ENCODE measurements at regions not wholly inside any gene's neighbourhood (a gene's known extent, or its start where the extent isn't known, plus 50 kb on each side); places are given as distances from the start of the nearest gene placed in this dataset.
"Not testable (repeated sequence)": the region's sequence is repeated elsewhere in the genome, so short reads cannot be mapped to it uniquely, and the experiment has no call there.

DNA sequence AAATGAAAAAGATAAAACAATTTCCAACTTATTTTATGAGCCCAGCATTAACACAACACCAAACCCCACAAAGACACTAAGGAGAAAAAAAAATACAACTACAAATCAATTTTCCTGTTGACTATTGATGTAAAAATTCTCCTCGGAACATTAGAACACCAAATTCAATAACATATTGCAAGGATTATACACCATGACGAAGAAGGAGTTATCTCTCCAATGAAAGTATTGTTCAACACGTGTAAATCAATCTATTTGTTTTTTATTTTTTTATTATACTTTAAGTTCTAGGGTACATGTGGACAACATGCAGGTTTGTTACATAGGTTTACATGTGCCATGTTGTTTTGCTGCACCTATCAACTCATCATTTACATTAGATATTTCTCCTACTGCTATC is 1632.3 kb downstream of the SPATA31A7 start:
- not testable (repeated sequence) for TF ChIP-seq CTCF (conservative IDR thresholded peaks at IDR 0.05; ENCODE audit: low read depth, low read length); EZH2 (IDR thresholded peaks at IDR 0.05; ENCODE audit: borderline replicate concordance, low read depth, low read length, poor library complexity, severe bottlenecking)

Measured in A673 (cell line).